BE2C (cell line): ENCODE measurements at regions not wholly inside any gene's neighbourhood (a gene's known extent, or its start where the extent isn't known, plus 50 kb on each side); places are given as distances from the start of the nearest gene placed in this dataset.

ENCODE experiments used
- DNase-seq: peaks from one replicate; pipeline ENCODE4 v3.0.0-alpha.2; 2020
- H3K27me3 ChIP-seq: fragments of 250-450 bp; sonication (Bioruptor Pico); 2 replicates; pipeline ENCODE4 v1.5.1; 2020; ENCODE audit warnings: mild to moderate bottlenecking
- H3K36me3 ChIP-seq: fragments of 250-450 bp; sonication (Bioruptor Pico); 2 replicates; pipeline ENCODE4 v1.5.1; 2020; ENCODE audit warnings: mild to moderate bottlenecking
- H3K4me1 ChIP-seq: fragments of 250-450 bp; sonication (Bioruptor Pico); 2 replicates; pipeline ENCODE4 v1.5.1; 2020
- H3K4me3 ChIP-seq: 2 replicates; pipeline ENCODE4 v1.5.1; 2011; ENCODE audit warnings: low read depth, low read length
- H3K9me3 ChIP-seq: fragments of 250-450 bp; sonication (Bioruptor Pico); 2 replicates; pipeline ENCODE4 v1.5.1; 2020
- CTCF ChIP-seq: IDR thresholded peaks from 2 replicates; pipeline ENCODE4 v1.5.1; 2012; ENCODE audit warnings: mild to moderate bottlenecking, low read depth, low read length

- Histone ChIP-seq H3K4me1 (no peaks in the 10 kb centered on the region), H3K27me3 (no peaks in the 10 kb centered on the region), H3K9me3 (no peaks in the 10 kb centered on the region), H3K36me3 (no peaks in the 10 kb centered on the region), H3K4me3 (no peak overlapping the region)
- no peak for DNase-seq
- no peak for TF ChIP-seq CTCF
Observed at GRCh38 chr1:100643471-100644196, 75.9 kb upstream of the VCAM1 start.

- Histone ChIP-seq H3K27me3 (no peaks in the 10 kb centered on the region; the same call in 1 of the 2 replicates), H3K36me3 (no peaks in the 10 kb centered on the region), H3K4me1 (no peaks in the 10 kb centered on the region), H3K4me3 (no peak overlapping the region), H3K9me3 (no peaks in the 10 kb centered on the region)
- TF ChIP-seq CTCF, result no peak
- no peak for DNase-seq
Observed at GRCh38 chr1:100646001-100646400, 73.5 kb upstream of the VCAM1 start.

GRCh38 chr1:100649146-100649545 is 70.4 kb upstream of the VCAM1 start:
- Histone ChIP-seq H3K4me3 (no peak overlapping the region), H3K9me3 (no peaks in the 10 kb centered on the region), H3K36me3 (no peaks in the 10 kb centered on the region), H3K4me1 (no peaks in the 10 kb centered on the region), H3K27me3 (no peaks in the 10 kb centered on the region; the same call in 1 of the 2 replicates)
- no peak for DNase-seq
- no peak for TF ChIP-seq CTCF

GRCh38 chr1:100657876-100658715 is 61.4 kb upstream of the VCAM1 start:
- Histone ChIP-seq H3K4me3 (no peak overlapping the region), H3K27me3 (peaks cover 38% of the 10 kb centered on the region), H3K4me1 (no peaks in the 10 kb centered on the region), H3K36me3 (no peaks in the 10 kb centered on the region), H3K9me3 (no peaks in the 10 kb centered on the region)
- no peak for DNase-seq
- TF ChIP-seq CTCF, result no peak

- no peaks in the 10 kb centered on the region for H3K4me1 ChIP-seq
- H3K27me3 ChIP-seq, result peaks cover 38% of the 10 kb centered on the region
Observed at GRCh38 chr1:100658716-100659026, 60.9 kb upstream of the VCAM1 start.

More at GRCh38 chr1:100658716-100659026, 60.9 kb upstream of the VCAM1 start:
- Histone ChIP-seq H3K36me3 (no peaks in the 10 kb centered on the region), H3K9me3 (no peaks in the 10 kb centered on the region), H3K4me3 (no peak overlapping the region)
- no peak for TF ChIP-seq CTCF
- DNase-seq, result no peak
